Epidermal melanocyte (primary cell): ENCODE measurements at regions not wholly inside any gene's neighbourhood (a gene's known extent, or its start where the extent isn't known, plus 50 kb on each side); places are given as distances from the start of the nearest gene placed in this dataset.

Source experiments
- DNase-seq: peaks from one replicate; pipeline ENCODE4 v3.0.0; 2011; ENCODE audit warnings: low spot score; ENCODE audit not compliant: insufficient read length

- no peak for DNase-seq
Measured at GRCh38 chr10:30124704-30125103, 65.3 kb upstream of the JCAD start.

DNA sequence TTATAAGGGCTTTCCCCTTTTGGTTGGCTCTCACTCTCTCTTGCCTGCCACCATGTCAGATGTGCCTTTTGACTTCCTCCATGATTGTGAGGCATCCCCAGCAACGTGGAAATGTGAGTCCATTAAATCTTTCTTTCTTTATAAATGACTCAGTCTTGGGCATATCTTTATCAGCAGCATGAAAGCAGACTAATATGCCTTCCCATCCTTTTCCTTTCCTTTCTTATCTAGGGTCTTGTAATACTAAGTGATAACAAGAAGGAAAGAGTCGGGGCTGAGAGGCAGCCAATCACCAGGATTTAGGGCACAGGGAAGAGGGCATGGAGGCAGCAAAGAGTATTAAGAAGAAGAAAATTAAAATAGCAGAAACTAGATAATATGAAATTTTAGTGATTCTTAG is 62.0 kb upstream of the JCAD start:
- no peak for DNase-seq

DNA sequence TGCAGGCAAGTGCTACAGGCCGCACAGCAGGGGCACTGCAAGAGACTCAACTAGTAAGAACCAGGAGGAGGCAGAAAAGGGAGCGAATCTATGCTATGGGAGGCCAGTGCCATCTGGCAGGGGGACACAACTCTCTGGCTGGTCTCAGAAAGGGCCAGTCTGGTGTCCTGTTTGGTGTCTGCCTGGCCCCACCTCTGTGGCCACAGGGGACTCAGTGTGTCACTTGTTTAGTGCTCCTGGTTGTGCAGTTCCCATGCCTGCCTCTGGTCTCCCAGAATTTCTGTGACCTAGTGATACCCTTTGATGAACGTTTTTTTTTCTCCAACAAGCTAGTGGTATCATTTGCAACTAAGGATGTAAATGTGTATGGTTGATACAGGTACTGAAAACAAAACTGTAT is 59.2 kb upstream of the JCAD start:
- DNase-seq, result no peak

GRCh38 chr10:30117812-30118501 is 58.6 kb upstream of the JCAD start:
- DNase-seq, result no peak

DNA sequence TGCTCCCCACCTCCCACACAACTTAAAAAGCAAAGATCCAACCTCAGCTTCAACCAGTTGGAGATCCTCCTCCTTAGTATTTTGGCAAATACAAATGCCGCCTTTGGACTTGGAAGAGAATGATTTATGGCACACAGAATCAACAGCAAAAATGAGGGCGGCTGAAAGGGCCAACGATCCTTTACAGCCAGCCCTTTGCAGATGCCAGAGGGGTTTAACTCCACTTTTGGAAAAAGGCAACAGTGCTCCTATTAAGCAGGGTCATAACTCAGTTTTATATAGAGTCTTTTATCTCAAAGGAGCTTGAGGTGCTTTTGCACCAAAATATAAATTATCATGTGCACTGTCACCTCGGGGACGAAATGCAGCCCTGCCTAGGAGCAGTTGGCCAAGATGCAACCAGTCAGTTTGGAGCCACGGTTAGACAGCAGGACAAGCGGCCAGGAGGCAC is 56.7 kb upstream of the JCAD start:
- DNase-seq, result no peak

DNA sequence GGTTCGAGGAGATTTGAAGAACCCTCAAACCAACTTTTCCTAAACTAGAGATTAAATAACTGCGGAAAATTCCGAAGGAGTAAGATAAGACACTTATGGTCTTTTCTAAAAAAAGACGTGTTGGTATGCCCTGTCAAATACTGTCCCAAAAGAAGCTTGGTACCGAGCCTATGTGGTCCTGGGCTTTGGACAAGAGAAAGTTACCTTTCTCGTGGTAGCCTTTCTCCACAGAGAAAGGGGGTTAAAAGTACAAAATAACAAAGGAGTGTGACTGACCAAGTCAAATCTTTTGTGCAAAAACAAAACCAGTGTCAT is 56.2 kb upstream of the JCAD start:
- DNase-seq, result no peak

DNA sequence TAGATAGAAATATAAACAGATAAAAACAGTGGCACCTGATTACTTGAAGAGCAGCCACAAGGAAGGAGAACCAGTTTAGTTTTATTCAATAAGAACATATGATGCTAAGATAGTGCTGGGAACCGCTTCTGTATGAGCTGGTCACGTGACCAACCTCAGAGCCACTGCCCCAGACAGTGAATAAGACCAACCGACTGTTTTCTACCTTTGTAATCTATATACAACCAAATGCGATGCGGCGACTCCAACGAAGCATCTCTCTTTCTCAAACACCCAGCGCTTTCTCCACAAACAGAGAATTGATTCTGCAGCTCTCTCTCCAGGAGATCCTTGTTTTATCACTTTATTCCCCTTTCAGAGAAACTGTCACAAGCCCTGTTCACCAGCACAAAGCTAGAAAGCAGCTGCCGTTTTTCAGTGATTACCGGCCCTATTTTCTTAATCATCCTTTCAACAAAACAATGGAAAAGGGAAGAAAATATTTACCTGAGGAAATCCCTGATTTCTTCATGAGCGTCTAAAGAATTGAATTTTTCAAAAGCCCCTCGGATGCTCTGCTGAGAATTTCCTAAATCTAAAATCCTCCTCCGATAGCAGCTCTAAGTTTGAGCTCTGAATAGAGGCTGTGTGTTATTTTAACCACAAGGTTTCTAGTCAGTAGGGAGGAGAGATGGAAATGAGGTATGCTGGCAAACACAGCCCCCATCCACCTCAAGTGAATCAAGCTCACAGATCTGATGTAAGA is 55.7 kb upstream of the JCAD start:
- DNase-seq, result no peak

DNA sequence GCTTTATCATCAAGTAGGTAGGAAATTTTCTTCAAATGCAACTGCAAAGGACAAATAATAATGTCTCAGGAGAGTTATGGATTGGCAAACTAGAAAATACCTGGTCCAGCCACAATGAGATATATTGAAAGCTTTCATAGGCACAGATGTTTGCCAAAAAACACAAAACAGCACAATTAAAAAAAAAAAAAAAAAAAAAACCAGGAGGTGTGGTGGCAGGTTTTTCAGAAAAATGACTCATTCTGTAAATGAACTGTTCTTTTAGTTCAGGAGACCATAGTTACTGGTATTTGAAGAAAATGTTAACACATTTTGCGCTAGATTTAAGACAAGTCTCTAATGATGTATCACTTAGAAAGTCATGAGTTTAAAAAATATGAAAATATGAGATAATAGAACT is 55.0 kb upstream of the JCAD start:
- DNase-seq, result no peak

- DNase-seq, result no peak
Measured at GRCh38 chr10:30111340-30112022, 52.1 kb upstream of the JCAD start.
